ENCODE measurements at regions not wholly inside any gene's neighbourhood (a gene's known extent, or its start where the extent isn't known, plus 50 kb on each side); places are given as distances from the start of the nearest gene placed in this dataset.

DNA sequence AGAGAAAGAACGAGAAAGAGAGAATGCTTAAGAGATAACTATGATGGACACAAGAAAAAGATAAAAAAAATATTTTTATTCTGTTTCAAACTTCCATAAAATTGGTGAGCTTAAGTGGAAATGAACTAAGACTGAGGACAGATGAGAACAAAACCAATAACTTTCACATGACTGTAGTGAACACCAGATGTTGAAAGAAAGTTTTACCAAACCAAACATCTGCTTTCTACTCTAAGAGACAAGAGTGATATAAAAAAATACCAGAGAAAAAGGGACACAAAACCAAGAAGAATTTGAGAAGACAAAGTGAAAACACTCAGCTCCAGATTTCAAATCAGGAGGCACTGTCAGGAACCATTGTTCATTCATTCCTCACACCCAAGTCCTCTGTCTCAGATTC is 147.9 kb downstream of the IMPG2 start:
- Histone ChIP-seq H3K36me3 (no peaks in the 10 kb centered on the region), H3K27ac (no peak overlapping the region), H3K4me3 (no peak overlapping the region), H3K4me1 (no peaks in the 10 kb centered on the region), H3K27me3 (no peaks in the 10 kb centered on the region), H3K9me3 (no peaks in the 10 kb centered on the region)
- WGBS (ENCODE audit: insufficient coverage, low coverage, low lambda C conversion rate, missing lambda C conversion rate): 20% methylated on average over 1 of the region's 1 CpG
- TF ChIP-seq POLR2A (IDR thresholded peaks at IDR 0.05): no peak
- TF ChIP-seq, protein P1, sequence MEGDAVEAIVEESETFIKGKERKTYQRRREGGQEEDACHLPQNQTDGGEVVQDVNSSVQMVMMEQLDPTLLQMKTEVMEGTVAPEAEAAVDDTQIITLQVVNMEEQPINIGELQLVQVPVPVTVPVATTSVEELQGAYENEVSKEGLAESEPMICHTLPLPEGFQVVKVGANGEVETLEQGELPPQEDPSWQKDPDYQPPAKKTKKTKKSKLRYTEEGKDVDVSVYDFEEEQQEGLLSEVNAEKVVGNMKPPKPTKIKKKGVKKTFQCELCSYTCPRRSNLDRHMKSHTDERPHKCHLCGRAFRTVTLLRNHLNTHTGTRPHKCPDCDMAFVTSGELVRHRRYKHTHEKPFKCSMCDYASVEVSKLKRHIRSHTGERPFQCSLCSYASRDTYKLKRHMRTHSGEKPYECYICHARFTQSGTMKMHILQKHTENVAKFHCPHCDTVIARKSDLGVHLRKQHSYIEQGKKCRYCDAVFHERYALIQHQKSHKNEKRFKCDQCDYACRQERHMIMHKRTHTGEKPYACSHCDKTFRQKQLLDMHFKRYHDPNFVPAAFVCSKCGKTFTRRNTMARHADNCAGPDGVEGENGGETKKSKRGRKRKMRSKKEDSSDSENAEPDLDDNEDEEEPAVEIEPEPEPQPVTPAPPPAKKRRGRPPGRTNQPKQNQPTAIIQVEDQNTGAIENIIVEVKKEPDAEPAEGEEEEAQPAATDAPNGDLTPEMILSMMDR (IDR thresholded peaks at IDR 0.05): no peak
- intact Hi-C loops (cut with DNase I): no loop called here
- DNase-seq (no peak), ATAC-seq (no peak)

DNA sequence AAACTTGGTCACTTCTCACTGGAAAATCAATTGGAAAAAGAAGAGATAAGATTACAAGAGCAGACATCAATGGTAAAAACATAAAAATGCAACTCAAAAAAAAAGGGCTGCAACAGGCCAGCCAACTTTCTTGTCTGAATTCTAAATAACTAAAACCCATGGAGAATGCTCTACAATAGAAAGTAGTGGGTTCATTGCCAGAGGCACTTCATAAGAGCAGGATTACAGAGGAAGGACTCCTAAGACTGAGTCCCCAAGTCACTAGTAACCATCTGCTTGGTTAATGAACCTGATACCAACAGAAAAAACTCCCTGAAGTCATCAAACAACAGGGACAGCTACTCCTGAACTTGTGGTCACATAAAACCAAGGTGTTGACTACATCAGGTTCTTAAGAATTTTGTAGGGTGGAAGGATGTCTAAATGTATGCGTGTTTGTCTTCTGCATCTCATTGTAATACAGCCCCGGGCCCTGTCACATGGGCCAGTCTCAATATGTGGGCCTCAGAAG is 148.6 kb downstream of the IMPG2 start:
- intact Hi-C loops (cut with DNase I): no loop called here
- WGBS (ENCODE audit: insufficient coverage, low coverage, low lambda C conversion rate, missing lambda C conversion rate): 69% methylated on average over 2 of the region's 2 CpGs
- ATAC-seq: no peak

DNA sequence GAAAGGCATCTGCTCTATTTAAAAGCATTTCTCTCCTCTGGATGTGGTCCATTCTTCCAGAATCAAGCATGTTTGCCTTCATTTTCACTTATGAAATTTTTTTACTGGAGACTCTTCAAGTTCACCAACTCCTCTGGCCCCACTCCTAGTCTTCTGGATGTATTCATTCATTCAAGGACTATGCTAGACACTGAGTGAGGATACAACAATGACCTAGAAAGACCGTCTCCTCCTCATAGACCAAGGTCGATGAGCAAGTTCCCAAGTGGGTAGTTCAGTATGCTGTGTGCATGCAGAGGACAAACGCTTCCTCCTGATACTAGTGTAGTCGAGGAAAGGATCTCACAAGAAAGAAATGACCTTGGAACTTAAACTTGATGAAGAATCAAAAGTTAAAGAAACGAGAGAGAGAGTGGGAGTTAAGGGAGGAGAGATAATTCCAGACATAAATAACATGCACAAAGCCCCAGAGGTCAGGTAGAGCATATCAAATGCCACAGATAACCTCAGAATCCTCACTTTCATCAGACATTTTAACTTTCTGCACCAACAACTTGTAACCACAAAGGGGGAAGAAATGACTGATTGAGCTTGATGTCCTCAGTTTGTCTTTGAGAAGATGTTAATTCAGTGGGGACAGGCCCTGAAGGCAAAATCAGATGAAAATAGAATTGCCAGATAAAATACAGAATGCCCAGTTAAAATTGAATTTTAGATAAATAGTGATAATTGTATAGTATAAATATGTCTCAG is 149.4 kb downstream of the IMPG2 start:
- Histone ChIP-seq H3K27ac (no peak overlapping the region), H3K9me3 (no peaks in the 10 kb centered on the region), H3K4me3 (no peak overlapping the region), H3K4me1 (no peaks in the 10 kb centered on the region), H3K27me3 (no peaks in the 10 kb centered on the region), H3K36me3 (no peaks in the 10 kb centered on the region)
- TF ChIP-seq, protein P1 (IDR thresholded peaks at IDR 0.05): no peak
- TF ChIP-seq POLR2A (IDR thresholded peaks at IDR 0.05): no peak
- ATAC-seq: no peak
- no peak for DNase-seq
- intact Hi-C loops (cut with DNase I): no loop called here
- 54% methylated on average over 5 of the region's 5 CpGs for WGBS (ENCODE audit: insufficient coverage, low coverage, low lambda C conversion rate, missing lambda C conversion rate)

More for the DNA sequence above, 148.6 kb downstream of the IMPG2 start:
- Histone ChIP-seq H3K9me3 (no peaks in the 10 kb centered on the region), H3K27me3 (no peaks in the 10 kb centered on the region), H3K4me1 (no peaks in the 10 kb centered on the region), H3K36me3 (no peaks in the 10 kb centered on the region), H3K4me3 (no peak overlapping the region), H3K27ac (no peak overlapping the region)
- TF ChIP-seq, protein P1 (IDR thresholded peaks at IDR 0.05): no peak
- TF ChIP-seq POLR2A (IDR thresholded peaks at IDR 0.05): no peak
- no peak for DNase-seq

DNA sequence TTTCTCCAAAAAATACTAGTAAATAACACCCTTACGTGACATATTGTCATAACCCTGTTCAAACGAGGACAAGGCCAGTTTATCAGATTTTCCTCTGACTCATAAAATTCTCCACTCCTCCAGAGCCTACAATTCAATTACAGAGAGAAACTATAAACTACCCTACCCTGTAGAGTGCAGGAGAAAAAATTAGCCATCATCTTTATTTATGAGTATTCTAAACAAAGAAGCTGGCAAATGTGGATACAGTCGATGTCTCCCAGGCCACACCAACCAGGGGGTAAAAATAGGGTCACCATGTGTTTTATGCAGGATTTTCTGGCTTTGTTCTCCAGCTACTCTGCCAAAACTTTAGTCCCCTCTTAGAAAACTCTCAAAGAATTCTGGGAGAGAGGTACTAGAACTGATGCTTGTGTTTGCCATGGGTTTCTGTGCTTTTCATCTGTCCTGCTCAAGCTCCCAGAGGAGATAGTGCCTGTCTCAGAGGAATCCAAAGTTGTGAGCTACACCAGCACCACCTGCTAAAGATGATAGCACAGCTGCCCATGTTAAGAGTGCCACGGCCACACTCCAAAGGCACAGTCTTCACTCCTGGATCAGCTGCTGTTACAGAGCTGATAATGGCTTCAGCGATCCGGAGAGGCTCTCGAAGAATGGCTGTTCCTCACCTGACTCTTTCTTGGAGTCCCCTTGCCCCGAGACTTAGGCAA is 150.2 kb downstream of the IMPG2 start:
- ATAC-seq: no peak

More for the DNA sequence above, 150.2 kb downstream of the IMPG2 start:
- no peak overlapping the region for H3K27ac ChIP-seq
- DNase-seq: no peak
- intact Hi-C loops (cut with DNase I): no loop called here
- H3K36me3 ChIP-seq: no peaks in the 10 kb centered on the region
- no peaks in the 10 kb centered on the region for H3K27me3 ChIP-seq
- no peak overlapping the region for H3K4me3 ChIP-seq
- TF ChIP-seq POLR2A (IDR thresholded peaks at IDR 0.05): no peak
- TF ChIP-seq, protein P1 (IDR thresholded peaks at IDR 0.05): no peak
- no peaks in the 10 kb centered on the region for H3K4me1 ChIP-seq
- WGBS (ENCODE audit: insufficient coverage, low coverage, low lambda C conversion rate, missing lambda C conversion rate): 56% methylated on average over 8 of the region's 8 CpGs
- H3K9me3 ChIP-seq: no peaks in the 10 kb centered on the region

Data from right lobe of liver (tissue), 6 donors.